ENCODE measurements at regions not wholly inside any gene's neighbourhood (a gene's known extent, or its start where the extent isn't known, plus 50 kb on each side); places are given as distances from the start of the nearest gene placed in this dataset.

GRCh38 chr4:164378361-164378760, 375.6 kb upstream of the SMIM31 start:
- no peak overlapping the region for H3K4me3 ChIP-seq (ENCODE audit: low read depth, poor library complexity, severe bottlenecking)
- TF ChIP-seq CTCF (IDR thresholded peaks at IDR 0.05) (no peak), POLR2A (IDR thresholded peaks at IDR 0.05) (no peak)
- intact Hi-C loops (cut with DNase I; ENCODE audit: low total_unique reads) = no loop called here
- no peak for DNase-seq (ENCODE audit: low spot score in 2 of 2)
- WGBS, 2 donors = 70 to 87% methylated on average over 5 of the region's 5 CpGs

GRCh38 chr4:164379694-164380093, 374.2 kb upstream of the SMIM31 start:
- H3K4me3 ChIP-seq (ENCODE audit: low read depth, poor library complexity, severe bottlenecking) = no peak overlapping the region
- TF ChIP-seq POLR2A (IDR thresholded peaks at IDR 0.05) (no peak), CTCF (IDR thresholded peaks at IDR 0.05) (no peak)
- 75 to 85% methylated on average over 3 of the region's 3 CpGs for WGBS, 2 donors
- no peak for DNase-seq (ENCODE audit: low spot score in 2 of 2)
- intact Hi-C loops (cut with DNase I; ENCODE audit: low total_unique reads) = no loop called here

GRCh38 chr4:164381859-164382258, 372.1 kb upstream of the SMIM31 start:
- TF ChIP-seq CTCF (IDR thresholded peaks at IDR 0.05) (no peak), POLR2A (IDR thresholded peaks at IDR 0.05) (no peak)
- H3K4me3 ChIP-seq (ENCODE audit: low read depth, poor library complexity, severe bottlenecking) = no peak overlapping the region
- WGBS, 2 donors = 58 to 77% methylated on average over 3 of the region's 3 CpGs
- intact Hi-C loops (cut with DNase I; ENCODE audit: low total_unique reads) = no loop called here
- DNase-seq (ENCODE audit: low spot score in 2 of 2) = no peak

- 1 to 2% methylated on average over 9 to 15 of the region's 15 CpGs for WGBS, 2 donors
- intact Hi-C loops (cut with DNase I; ENCODE audit: low total_unique reads) = no loop called here
- TF ChIP-seq CTCF (IDR thresholded peaks at IDR 0.05) (no peak), POLR2A (IDR thresholded peaks at IDR 0.05) (no peak)
- H3K4me3 ChIP-seq (ENCODE audit: low read depth, poor library complexity, severe bottlenecking) = no peak overlapping the region
- DNase-seq (ENCODE audit: low spot score in 2 of 2) = no peak
Measured at GRCh38 chr4:164383058-164383357, 370.9 kb upstream of the SMIM31 start.

GRCh38 chr4:164383358-164384220, 370.3 kb upstream of the SMIM31 start:
- H3K4me3 ChIP-seq (ENCODE audit: low read depth, poor library complexity, severe bottlenecking) = no peak overlapping the region
- TF ChIP-seq CTCF (IDR thresholded peaks at IDR 0.05) (no peak), POLR2A (IDR thresholded peaks at IDR 0.05) (no peak)
- no peak for DNase-seq (ENCODE audit: low spot score in 2 of 2)
- WGBS, 2 donors = 1 to 3% methylated on average over 37 to 38 of the region's 65 CpGs
- intact Hi-C loops (cut with DNase I; ENCODE audit: low total_unique reads) = no loop called here

- 75 to 77% methylated on average over 8 of the region's 8 CpGs for WGBS, 2 donors
- intact Hi-C loops (cut with DNase I; ENCODE audit: low total_unique reads) = no loop called here
- H3K4me3 ChIP-seq (ENCODE audit: low read depth, poor library complexity, severe bottlenecking) = no peak overlapping the region
- TF ChIP-seq CTCF (IDR thresholded peaks at IDR 0.05) = no peak
- no peak for TF ChIP-seq POLR2A (IDR thresholded peaks at IDR 0.05)
- DNase-seq (ENCODE audit: low spot score in 2 of 2) = no peak
Measured at GRCh38 chr4:164384416-164384815, 369.5 kb upstream of the SMIM31 start.
